ENCODE measurements at regions not wholly inside any gene's neighbourhood (a gene's known extent, or its start where the extent isn't known, plus 50 kb on each side); places are given as distances from the start of the nearest gene placed in this dataset.

GRCh38 chr5:167790045-167790444, 501.4 kb upstream of the WWC1 start:
- DNase-seq (ENCODE audit: low spot score): no peak

DNA sequence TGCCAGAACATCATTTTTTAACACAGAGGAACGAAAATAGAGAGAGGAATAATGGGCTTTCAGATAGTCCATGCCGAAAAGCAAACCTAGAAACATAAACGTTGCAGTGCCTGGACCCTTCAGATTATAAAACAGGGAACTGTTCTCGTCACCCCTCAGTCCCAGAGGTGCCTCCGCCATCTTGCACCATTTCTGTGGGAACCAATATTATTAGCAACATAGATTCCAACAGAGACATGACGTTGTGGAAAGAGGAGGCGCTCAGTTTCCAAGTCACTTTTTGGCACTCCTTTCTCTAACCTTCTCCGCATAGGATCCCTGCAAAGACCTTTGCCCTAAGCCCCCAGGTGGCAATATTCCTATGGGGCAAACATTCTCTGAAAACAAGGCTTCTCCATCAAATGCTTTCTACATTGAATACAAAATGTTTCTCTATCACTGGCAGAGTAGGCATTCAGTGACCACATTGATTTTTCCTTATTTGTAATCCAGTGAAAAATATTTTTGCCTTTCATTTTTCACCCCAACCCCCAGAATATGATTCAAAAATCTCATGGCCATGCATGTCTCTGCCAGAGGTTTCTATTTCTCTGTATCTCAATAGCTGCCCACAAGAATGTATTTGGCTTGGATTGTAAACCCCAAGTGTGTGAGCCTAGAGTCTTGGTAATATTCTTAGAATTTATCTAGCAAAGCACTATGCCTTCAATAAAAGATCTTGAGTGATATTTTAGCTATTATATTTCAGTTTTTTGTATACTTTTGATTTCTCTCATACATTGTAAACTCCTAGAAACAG, 500.8 kb upstream of the WWC1 start:
- DNase-seq (ENCODE audit: low spot score): peak; percentile 65

- DNase-seq (ENCODE audit: low spot score): no peak
These were observed 498.9 kb upstream of the WWC1 start for GRCh38 chr5:167792514-167792913.

DNA sequence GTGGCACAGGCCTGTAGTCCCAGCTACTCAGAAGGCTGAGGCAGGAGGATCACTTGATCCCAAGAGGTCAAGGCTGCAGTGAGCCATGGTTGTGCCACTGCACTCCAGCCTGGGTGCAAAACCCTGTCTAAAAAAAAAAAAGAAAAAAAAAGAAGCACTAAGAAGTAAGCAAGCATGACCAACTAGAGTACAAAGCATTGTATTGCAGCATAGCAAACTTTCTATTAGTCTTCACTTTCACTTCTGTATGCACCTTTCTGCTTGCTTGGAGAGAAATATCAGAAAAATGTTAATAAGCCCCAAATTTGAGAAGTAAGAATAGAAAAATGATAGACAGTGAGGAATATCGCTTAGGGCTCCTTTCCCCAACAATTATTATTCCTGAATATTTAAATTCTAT, 497.7 kb upstream of the WWC1 start:
- no peak for DNase-seq (ENCODE audit: low spot score)

GRCh38 chr5:167794121-167794520, 497.3 kb upstream of the WWC1 start:
- no peak for DNase-seq (ENCODE audit: low spot score)

GRCh38 chr5:167796672-167797071, 494.8 kb upstream of the WWC1 start:
- DNase-seq (ENCODE audit: low spot score): no peak

- peak; percentile 37 for DNase-seq (ENCODE audit: low spot score)
These were observed 493.5 kb upstream of the WWC1 start for GRCh38 chr5:167797933-167798332.

GRCh38 chr5:167798448-167798847, 493.0 kb upstream of the WWC1 start:
- no peak for DNase-seq (ENCODE audit: low spot score)

- no peak for DNase-seq (ENCODE audit: low spot score)
These were observed 491.0 kb upstream of the WWC1 start for GRCh38 chr5:167800427-167800826.

- DNase-seq (ENCODE audit: low spot score): no peak
These were observed 489.4 kb upstream of the WWC1 start for GRCh38 chr5:167801999-167802398.

DNA sequence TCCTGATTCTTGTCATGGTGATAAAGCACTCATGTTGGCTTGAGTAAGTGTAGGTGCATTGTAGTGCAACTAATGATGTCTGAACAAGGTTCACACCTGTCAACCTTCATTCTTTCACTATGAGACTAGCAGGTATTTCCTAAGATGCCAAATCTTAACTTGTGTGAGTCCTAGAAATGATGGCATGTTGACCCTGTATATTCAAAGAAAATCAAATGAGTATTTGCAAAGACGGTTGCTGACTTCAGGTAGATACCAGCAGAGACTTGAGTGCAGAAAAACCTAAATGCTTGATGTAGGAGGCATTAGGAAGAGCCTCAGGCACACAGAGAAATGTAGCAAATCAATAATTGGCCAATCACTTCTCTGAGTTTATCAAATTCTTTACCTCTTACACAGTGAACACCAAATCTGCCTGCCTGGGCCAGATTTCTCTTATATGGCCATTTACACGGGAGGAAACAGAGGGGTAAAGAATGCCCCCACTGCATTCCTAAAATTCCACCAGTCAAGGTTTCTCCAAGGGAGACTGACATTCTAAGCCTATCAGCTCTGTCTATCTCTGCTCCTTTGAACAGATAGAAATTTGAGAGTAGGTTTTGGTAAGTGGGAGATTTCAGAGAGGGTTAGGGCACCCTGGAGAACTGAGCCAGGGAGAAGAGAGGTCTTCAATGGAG, 488.6 kb upstream of the WWC1 start:
- DNase-seq (ENCODE audit: low spot score): no peak

DNA sequence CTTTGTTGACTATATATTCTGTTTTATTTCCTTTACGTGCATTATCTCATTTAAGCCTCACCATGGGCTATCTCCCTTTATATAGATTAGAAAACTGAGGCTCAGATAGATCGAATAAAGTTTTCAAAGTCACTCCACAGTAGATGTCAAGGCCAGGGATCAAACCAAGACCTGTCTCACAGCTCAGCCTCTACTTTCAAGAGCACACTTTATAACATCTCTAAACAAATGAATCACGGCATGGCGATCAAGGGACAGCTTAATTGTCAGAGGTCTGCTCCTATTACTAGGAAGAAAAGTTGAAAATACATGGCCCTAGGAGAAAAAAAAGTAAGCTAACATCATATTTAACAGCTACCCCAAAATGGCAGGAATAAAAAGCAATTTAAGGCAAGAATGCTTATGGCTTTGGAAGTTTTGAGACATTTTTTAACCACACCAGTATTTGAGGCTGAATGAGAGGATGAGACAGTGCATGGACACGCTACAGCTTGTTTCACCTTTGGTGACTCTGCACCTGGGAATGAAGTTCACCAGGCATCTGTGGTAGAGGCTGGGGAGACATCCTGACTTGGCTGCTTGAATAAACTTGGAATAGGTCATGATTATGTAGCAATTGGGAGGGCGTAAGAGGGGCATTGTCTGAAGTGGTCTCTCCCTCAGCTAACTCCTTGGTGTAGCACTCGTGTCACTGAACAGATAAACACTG, 486.8 kb upstream of the WWC1 start:
- no peak for DNase-seq (ENCODE audit: low spot score)

GRCh38 chr5:167810573-167810972, 480.9 kb upstream of the WWC1 start:
- no peak for DNase-seq (ENCODE audit: low spot score)

- no peak for DNase-seq (ENCODE audit: low spot score)
These were observed 478.6 kb upstream of the WWC1 start for GRCh38 chr5:167812871-167813270.

DNA sequence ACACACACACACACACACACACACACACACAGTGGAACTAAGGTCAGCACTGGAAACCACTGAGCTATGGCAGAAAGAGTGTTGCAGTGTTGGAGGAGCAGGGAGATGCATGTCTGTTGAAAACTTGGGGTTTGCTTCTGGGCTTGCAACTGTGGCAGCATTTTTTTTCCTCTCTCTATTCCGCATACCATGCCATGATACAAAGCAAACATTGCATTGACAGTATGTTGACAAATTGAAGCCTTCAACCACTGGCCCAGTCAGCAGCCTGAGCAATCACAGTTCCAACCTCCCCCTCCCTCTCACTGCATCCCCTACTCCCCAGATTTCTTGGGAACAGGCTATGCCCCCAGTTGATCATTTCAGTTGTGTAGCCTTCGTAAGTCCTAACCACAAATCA, 478.1 kb upstream of the WWC1 start:
- no peak for DNase-seq (ENCODE audit: low spot score)

GRCh38 chr5:167814040-167814439, 477.4 kb upstream of the WWC1 start:
- DNase-seq (ENCODE audit: low spot score): no peak

DNA sequence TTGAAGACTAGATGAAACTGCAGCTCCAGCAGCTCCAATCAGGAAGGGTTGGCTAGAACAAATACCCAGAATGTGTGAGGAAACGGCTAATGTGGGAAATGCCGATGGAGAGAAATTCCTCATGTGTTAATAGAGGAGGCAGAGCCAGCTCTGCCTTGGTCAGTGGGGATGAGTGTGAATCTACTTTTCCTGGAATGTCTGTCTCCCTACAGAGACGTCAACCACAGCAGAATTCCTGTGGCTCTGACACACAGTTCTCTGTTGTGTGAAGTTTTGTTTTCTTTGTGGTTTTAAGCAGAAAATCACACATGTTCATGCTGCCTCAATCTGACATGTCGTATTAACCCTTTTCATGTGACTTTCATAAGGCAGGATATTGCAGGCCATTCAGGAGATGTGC, 476.6 kb upstream of the WWC1 start:
- DNase-seq (ENCODE audit: low spot score): peak; percentile 87

DNA sequence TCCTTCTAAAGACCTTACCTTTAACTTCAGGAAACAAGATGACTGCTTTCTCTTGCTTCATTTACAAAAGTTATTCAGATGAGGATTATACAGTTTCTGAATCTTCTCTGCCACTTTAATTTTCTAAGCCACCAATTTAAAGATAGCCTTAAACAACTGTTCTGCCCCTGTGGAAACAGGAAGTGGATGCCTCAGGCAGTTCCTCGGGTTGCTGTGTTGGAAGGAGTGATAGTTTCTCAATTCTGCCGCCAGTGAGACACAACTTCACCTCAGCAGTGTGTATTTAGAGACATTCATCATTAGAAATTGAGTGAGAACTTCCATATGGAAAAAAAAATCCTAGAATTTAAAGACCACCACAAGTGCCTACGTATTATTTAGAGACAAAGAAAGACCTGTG, 475.1 kb upstream of the WWC1 start:
- no peak for DNase-seq (ENCODE audit: low spot score)

- DNase-seq (ENCODE audit: low spot score): no peak
These were observed 474.6 kb upstream of the WWC1 start for GRCh38 chr5:167816864-167817263.

- no peak for DNase-seq (ENCODE audit: low spot score)
These were observed 472.0 kb upstream of the WWC1 start for GRCh38 chr5:167819406-167819805.

DNA sequence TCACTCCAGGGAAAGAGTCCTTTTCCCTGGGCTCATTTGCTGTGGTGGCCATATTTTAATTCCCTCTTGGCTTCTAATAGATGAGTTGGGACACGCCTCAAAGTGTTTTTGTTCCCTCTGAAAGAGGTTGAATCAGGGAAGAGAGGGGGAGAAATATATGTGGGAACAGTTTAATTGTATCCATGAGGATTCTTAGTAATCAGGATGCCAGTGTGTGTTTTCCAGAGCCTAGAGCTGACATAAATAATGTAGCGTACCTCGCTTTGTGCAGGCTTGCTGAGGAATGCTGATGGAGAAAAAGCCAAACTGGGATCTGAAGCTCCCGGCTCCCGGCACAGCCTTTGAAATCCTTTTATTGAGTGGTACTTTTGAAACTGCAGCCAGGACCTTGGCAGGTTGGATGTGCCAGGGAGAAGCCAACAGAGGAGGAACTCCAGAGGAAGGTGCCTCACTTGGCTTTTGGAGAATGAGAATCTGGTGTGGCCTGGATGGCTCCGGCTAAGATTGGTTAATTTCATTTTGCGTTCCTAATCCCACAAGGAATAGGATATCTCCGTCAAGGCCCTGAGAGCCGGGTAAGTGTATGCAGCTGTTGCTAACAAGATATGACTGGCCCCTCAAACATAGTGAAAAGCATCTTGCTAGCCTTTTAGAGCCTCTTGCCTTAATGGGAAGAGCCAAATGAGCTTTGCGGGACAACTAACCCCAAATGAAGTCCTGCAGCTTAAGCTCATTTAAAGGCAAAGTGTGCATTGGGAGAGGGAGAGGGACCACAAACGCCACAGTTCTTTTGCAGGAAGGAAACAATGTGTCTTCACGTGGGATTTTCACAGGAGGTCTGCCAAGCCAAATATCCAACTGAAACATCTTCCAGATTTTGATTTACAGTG, 471.1 kb upstream of the WWC1 start:
- DNase-seq (ENCODE audit: low spot score): peak; percentile 13

DNA sequence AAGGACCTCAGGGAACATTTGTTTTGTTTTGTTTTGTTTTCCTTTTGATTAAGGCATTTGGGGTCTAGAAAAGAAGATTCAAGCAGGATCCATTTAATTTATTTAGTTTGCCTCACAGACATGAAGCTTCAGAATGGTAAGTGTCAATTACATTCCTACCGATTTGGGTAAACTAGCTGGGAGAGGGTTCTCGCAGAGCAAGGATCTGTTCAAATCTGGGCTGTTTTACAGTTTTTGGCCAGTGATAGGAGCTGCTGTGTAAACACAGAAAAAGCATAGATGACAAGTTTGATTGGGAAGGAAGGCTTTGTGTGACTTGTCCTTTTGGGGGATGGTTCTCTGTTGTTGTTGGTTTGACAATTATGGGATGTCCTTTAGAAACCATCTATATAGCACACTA, 470.3 kb upstream of the WWC1 start:
- DNase-seq (ENCODE audit: low spot score): peak; percentile 24

Measured in GM03348 (cell line).